PFSK-1 (cell line): ENCODE measurements at regions not wholly inside any gene's neighbourhood (a gene's known extent, or its start where the extent isn't known, plus 50 kb on each side); places are given as distances from the start of the nearest gene placed in this dataset.

Experiments used
- FOXP2 ChIP-seq: optimal IDR thresholded peaks from 2 replicates; pipeline ENCODE3; 2011; ENCODE audit warnings: borderline replicate concordance, control low read depth, inconsistent platforms; ENCODE audit not compliant: insufficient read depth; ENCODE audit errors: extremely low read length, extremely low read depth
- POLR2AphosphoS5 ChIP-seq: IDR thresholded peaks from 2 replicates; pipeline ENCODE4 v1.6.1; 2012; ENCODE audit warnings: low read depth, mild to moderate bottlenecking, control low read depth, low read length, moderate library complexity
- SIN3A ChIP-seq: IDR thresholded peaks from 2 replicates; pipeline ENCODE4 v1.6.1; 2012; ENCODE audit warnings: mild to moderate bottlenecking, low read length, moderate library complexity, borderline replicate concordance; ENCODE audit not compliant: insufficient read depth
- TAF1 ChIP-seq: IDR thresholded peaks from 2 replicates; pipeline ENCODE4 v1.6.1; 2012; ENCODE audit warnings: low read length, control low read depth, borderline replicate concordance; ENCODE audit not compliant: insufficient read depth
- TF ChIP-seq, protein P1 (sequence below), 2 experiments: IDR thresholded peaks; 2 replicates each; pipeline versions ENCODE4 v1.6.1 to v1.8.0; 2011 to 2012; ENCODE audit warnings: low read depth in 2 of 2, low read length in 2 of 2, control low read depth in 1 of 2, inconsistent platforms in 1 of 2, mild to moderate bottlenecking in 1 of 2, moderate library complexity in 1 of 2; ENCODE audit not compliant: insufficient read depth in 1 of 2

DNA sequence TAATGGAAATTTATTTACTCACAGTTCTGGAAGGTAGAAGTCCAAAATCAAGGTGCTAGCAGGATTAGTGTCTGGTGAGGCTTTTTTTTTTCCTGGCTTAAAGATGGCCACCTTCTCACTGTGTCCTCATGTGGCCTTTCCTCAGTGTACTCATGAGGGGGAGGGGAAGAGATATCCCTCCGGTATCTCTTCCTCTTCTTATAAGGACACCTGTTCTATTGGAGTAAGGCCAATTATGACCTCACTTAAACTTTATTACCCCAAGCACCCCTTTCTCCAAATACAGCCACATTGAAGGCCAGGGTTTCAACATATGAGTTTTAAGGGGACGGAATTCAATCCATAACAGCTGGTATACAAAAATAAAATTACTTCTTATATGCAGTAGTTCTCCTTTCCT is 203.7 kb upstream of the C1orf87 start:
- TF ChIP-seq POLR2AphosphoS5, result no peak
- TF ChIP-seq FOXP2, result no peak
- TF ChIP-seq TAF1, result no peak
- TF ChIP-seq, protein P1, sequence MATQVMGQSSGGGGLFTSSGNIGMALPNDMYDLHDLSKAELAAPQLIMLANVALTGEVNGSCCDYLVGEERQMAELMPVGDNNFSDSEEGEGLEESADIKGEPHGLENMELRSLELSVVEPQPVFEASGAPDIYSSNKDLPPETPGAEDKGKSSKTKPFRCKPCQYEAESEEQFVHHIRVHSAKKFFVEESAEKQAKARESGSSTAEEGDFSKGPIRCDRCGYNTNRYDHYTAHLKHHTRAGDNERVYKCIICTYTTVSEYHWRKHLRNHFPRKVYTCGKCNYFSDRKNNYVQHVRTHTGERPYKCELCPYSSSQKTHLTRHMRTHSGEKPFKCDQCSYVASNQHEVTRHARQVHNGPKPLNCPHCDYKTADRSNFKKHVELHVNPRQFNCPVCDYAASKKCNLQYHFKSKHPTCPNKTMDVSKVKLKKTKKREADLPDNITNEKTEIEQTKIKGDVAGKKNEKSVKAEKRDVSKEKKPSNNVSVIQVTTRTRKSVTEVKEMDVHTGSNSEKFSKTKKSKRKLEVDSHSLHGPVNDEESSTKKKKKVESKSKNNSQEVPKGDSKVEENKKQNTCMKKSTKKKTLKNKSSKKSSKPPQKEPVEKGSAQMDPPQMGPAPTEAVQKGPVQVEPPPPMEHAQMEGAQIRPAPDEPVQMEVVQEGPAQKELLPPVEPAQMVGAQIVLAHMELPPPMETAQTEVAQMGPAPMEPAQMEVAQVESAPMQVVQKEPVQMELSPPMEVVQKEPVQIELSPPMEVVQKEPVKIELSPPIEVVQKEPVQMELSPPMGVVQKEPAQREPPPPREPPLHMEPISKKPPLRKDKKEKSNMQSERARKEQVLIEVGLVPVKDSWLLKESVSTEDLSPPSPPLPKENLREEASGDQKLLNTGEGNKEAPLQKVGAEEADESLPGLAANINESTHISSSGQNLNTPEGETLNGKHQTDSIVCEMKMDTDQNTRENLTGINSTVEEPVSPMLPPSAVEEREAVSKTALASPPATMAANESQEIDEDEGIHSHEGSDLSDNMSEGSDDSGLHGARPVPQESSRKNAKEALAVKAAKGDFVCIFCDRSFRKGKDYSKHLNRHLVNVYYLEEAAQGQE (IDR thresholded peaks at IDR 0.05; ENCODE audit: insufficient read depth in 1 of 2, low read depth in 2 of 2, low read length in 2 of 2), result no peak
- no peak for TF ChIP-seq SIN3A

DNA sequence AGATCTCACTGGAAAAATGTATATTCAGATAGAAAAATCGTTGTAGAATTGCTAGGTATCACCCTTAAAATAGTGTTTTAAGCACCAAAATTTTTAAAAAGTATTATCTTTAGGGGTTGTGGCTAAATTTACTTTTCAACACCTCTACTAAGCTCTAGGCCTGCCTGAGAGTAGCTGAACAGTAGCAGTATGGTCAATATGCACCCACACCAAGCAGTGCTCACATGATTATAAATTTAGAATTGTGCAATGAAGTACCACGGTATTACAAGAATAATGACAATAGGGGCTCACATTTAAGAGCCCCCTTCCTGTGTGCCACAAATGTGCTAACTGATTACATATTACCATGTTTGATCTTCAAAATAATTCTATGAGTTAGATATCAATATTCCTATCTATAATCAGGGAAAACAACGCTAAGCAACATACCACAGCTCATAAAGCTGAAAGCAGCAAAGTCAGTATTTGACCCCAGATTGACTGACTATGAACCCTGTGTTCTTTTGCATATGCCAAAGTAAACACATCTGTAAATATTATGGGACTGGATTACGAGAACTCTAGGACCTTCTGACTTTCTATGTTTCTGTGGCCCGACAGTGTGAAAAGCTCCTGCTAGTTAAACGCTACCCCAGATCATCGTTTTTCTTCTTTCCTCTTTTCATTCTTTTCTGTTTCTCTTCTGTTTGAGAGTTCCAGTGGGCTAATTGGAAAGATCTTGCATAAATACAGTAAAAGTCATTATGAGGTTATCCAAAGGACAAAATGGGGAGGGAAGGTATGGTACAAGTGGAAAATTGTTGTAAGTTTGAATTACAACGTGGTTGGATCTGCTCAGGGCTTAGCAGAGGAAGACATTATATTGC is 201.1 kb upstream of the C1orf87 start:
- TF ChIP-seq TAF1 (no peak), FOXP2 (no peak), POLR2AphosphoS5 (no peak), SIN3A (no peak)
- TF ChIP-seq, protein P1 (IDR thresholded peaks at IDR 0.05; ENCODE audit: insufficient read depth in 1 of 2, low read depth in 2 of 2, low read length in 2 of 2), result no peak

DNA sequence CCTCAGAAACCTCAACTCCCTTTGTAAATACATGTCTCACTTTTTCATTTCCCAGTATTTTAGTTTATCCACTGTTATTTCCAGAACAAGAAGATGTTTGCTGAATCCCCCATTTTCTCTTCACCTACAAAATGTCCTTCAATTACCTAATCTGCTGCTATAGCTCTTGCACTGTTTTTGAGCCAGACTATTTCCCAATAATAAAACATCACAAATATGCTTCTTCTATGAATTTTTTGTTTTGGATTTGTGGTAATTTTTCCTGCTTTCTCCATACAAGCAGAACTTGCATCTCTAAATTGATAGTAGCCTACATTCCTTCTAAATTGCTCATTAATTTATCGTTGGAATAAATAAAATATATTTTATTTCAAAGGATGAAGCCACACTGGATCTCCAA is 199.6 kb upstream of the C1orf87 start:
- TF ChIP-seq POLR2AphosphoS5, result no peak
- no peak for TF ChIP-seq FOXP2
- TF ChIP-seq TAF1, result no peak

DNA sequence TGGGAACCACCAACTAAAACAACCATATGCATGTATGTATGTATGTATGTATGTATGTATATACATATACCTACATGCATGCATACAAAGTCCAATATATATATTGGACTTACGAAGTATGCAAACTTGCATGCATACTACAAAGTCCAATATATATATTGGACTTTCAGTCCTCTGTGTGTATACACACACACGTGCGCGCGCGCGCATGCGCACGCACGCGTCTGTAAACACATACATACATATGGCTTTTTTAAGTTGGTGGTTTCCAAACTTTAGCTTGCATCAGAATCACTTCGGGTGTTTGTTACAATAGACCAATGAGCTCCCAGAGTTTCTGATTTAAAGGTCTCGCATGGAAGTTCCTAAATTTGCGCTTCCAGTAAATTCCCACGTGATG is 197.5 kb upstream of the C1orf87 start:
- no peak for TF ChIP-seq SIN3A
- no peak for TF ChIP-seq FOXP2
- TF ChIP-seq POLR2AphosphoS5, result no peak
- TF ChIP-seq, protein P1 (IDR thresholded peaks at IDR 0.05; ENCODE audit: insufficient read depth in 1 of 2, low read depth in 2 of 2, low read length in 2 of 2), result no peak
- no peak for TF ChIP-seq TAF1

DNA sequence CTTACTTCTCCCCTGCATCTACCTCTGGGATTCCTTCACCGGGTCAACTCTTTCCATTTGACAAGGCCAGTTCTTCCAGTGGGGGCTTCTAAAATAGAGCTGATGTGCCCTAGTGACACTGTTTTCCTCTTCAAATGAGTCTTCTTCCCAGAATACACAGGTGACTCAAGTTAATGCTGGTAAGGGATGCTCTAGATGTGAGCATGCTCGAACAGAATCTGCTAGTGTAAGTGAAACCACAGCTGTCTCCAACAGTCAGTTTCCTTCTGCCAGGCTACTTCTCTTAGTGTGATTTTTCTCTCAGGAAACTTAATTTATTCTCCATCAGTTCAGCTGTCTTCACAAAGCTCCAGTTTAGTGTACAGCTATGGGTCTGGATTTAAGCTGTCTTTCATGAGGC is 194.9 kb upstream of the C1orf87 start:
- TF ChIP-seq POLR2AphosphoS5, result no peak
- no peak for TF ChIP-seq TAF1
- TF ChIP-seq, protein P1 (IDR thresholded peaks at IDR 0.05; ENCODE audit: insufficient read depth in 1 of 2, low read depth in 2 of 2, low read length in 2 of 2), result no peak
- no peak for TF ChIP-seq SIN3A
